GM21737 (cell line): ENCODE measurements at regions not wholly inside any gene's neighbourhood (a gene's known extent, or its start where the extent isn't known, plus 50 kb on each side); places are given as distances from the start of the nearest gene placed in this dataset.
"Not testable (repeated sequence)": the region's sequence is repeated elsewhere in the genome, so short reads cannot be mapped to it uniquely, and the experiment has no call there.

Experiments
- ATAC-seq: cut with Tn5 transposase; IDR thresholded peaks from one replicate; pipeline ENCODE4 v1.9.1; 2021; ENCODE audit warnings: mild to moderate bottlenecking, moderate library complexity; ENCODE audit not compliant: unreplicated experiment

DNA sequence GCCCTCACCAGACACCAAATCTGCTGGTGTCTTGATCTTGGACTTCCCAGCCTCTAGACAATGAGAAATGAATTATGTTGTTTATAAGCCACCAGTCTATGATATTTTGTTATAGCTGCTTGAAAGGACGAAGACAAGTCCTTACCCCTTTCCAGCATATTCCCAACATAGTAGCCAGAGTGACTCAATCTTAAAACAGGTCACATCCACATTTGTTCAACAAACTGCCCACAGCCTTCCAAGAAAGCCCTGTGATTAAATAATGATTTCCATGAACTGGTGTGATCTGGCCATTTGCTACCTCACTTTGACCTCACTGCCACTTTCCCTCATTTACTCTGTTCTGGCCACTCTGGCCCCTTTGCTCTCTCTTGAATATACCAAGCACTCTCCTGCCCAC is 193.7 kb upstream of the CFAP20DC start:
- ATAC-seq = no peak

DNA sequence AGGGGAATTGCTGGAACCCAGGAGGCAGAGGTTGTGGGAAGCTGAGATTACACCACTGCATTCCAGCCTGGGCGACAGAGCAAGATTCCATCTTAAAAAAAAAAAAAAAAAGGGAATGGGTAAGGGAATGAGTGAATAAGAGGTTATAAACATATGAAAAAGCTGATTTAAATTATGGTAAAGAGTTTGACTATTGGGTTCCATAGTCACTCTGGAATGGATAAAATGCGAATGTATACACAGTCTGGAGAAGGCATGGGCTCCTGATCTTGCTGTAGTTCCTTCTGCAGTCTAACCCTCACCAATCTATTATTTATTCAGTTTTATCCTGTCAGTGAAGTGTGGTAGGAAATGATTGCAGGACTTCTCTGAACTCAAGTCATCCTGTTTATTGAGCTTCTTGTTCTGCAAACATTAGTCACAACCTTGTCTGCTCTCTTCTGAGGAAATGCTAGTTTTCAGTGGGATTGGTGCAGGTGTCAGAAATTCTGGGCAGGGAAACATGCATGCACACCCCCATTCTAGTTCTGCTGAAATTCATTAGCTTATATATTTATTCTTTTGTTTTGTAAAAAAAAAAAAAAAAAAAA is 190.9 kb upstream of the CFAP20DC start:
- no peak for ATAC-seq

DNA sequence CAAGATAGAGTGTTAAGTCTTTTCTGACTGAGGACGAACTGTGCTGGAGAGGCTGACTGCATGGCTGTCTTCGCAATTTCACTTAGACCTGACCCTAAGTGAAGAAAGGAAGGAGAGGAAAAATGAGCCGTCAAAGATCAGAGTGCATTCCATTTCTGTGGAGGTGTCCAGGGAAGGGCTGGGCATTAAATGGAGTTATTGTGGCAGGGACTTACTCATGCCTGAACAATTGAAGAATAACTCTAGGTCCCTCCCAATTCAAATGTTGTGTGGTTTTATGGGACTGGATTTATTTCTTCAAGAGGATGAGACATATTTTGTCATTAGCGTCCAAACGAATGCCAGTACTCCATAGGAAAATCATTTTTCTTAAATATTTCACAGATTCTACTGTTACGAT is 187.3 kb upstream of the CFAP20DC start:
- ATAC-seq = no peak

DNA sequence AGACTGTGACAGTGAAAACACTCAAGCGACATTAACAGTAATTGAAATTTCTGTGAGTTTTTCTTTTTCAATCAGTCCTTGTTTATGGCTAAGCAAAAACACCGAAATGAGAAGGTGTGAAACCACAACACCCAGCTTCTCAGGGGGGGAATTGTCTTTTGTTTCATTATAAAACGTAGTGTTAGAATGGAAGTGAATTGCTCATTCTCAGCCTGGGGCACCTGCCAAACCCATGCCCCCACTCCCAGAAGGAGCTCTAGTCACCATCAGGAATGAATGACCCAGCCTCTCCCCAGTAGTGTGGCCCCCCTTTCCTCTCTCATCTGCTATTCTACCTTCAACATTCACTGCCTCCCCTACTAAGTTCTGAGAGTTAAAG is 185.8 kb upstream of the CFAP20DC start:
- ATAC-seq = peak; percentile 55

DNA sequence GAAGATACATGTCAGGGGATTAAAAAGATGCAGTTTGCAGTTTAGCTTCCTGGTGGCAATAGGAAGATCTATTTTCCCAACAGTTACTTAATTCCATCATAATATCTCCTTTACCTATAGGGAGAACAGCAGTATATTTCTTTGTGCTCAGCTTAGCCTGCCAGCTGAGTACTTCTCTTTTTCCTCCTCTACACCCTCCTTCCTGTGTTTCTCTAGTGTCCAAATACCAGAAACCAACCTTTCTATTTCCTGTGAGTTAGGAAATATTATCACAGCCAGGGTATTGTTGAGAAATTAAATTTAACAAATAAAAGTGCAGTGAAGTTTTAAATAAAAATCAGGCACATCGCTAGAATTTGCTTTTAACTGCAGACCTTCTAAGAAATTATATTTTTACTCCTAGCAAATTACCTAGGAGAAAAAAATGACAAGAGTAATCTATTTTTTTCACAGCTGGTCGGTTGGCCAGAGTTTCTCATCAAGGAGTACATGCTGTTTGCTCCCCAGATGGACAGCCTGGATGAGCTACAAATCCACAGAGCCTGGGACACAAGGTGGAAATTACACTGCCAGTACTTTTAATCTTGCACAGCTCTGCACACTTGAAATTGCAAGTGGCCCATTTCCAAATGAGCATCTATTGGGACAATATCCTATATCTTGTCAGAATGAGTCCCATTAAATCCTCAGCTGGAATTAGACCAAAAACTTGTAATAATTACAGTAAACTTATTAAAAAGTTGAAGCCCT is 185.2 kb upstream of the CFAP20DC start:
- no peak for ATAC-seq

- not testable (repeated sequence) for ATAC-seq
Measured at GRCh38 chr3:59230379-59230778, 180.6 kb upstream of the CFAP20DC start.

- no peak for ATAC-seq
Measured at GRCh38 chr3:59213860-59214259, 164.0 kb upstream of the CFAP20DC start.

DNA sequence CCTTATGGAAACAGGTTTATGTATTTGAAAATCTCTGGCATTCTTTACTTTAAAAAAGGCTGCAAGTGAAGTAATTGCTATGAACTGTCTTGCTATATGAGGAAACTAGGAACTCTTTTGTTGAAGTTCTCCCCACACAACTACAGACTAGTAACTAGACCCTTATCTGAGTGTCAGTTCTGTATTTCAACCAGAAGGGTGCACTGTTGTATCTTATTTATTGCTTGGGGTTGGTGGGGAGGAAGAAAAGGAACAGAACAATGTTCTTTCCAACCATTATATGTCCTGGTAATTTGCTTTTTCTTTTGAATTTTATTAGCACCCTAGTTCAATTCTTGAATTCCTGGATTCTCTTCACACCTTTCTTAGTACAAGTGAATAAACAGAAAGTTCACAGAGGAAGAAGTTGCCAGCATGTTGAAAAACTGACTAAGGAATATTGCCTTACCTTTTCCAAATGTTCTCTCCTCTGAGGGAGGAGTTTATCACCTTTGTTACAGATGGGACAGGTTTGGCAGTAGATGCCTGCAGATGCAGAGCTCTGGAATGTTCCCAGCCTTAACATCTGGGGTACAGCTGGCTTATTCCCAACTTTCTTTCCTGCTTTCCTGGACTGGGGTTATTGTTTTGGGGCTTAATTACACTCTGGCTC is 162.4 kb upstream of the CFAP20DC start:
- no peak for ATAC-seq

DNA sequence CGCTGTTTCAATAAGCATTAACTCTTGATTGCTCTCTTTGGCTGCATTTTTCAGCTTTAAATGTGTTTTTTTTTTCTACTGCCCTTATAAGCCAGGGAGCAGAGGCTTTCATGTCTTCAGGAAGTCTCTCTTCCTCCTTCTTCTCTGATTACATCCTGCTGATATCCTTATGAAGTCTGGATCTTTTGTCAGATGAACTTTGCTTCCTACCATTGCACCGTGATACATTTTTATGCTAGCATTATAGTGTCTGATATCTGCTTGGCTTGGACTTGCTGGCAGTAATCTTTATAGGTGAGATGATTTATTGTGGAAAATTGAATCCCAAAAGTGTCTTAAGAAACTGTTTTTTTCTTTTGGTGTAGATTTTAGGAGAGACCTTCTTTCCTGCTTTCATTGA is 160.4 kb upstream of the CFAP20DC start:
- ATAC-seq = no peak

DNA sequence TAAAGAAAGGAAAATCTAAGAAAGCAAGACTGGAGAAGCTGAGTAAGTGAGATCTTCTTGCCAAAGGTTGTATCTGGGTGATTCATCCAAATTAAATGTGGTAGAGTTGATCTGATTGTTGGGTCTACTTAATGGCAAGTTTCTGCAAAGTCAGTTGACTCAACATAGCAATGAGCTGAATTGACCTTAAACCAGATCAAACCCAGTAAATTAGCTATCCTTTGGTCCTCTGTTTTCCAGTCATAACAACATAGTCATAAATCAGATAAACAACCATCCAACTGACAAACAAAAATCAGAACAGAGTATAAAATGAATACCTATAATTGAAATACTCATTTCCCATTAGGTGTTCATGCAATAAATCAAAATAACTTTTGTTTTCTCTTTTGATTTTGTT is 142.6 kb upstream of the CFAP20DC start:
- no peak for ATAC-seq

DNA sequence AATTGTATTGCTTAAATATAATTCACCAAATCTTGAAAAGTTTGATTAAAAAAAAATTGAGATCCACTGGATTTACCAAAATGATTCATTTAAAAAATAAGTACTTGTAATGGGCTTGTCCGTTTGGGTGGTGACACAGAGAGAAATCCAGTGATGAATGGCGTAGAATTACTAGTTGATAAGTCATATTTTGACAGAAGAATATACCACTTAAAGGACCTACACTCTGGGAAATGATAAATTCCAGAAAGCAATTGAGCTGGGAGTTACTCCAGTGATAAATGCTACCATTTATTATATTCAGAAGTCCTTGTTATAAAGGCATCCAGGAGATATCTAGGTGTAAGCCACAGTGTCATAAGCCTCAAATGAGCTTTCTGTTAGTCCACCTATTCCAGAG is 141.8 kb upstream of the CFAP20DC start:
- ATAC-seq = no peak

DNA sequence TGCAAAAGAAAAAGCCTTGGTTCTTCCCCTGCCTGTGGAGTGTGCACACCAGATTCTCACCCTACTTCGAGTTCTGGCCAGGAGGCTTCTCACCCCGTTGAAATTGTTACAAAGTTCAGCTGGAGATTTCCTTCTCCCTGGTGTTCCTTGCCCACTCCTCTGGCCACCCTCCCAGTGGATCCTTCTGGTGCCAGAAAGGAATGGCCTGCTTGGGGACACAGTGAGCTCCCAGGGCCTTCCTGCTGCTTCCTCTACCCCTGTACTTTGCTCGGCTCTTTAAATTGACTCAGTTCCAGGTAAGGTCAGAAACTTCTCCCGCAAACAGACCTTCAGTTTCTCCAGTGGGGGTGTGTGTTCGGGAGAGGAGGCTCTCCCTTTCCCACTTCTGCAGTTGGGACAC is 140.1 kb upstream of the CFAP20DC start:
- ATAC-seq = no peak

DNA sequence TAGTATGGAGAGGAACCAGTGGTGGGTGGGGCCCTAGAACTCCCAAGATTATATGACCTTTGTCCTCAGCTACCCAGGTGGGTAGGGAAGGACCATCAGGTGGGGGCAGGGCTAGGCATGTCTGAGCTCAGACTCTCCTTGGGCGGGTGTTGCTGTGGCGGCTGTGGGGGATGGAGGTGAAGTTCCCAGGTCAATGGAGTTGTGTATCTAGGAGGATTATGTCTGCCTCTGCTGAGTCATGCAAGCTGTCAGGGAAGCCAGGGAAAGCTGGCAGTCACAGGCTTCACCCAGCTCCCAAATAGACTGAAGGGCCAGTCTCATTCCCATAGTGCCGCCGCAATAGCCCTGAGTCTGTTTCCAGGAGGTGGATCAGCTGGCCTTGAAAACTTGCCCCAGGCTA is 139.7 kb upstream of the CFAP20DC start:
- no peak for ATAC-seq

DNA sequence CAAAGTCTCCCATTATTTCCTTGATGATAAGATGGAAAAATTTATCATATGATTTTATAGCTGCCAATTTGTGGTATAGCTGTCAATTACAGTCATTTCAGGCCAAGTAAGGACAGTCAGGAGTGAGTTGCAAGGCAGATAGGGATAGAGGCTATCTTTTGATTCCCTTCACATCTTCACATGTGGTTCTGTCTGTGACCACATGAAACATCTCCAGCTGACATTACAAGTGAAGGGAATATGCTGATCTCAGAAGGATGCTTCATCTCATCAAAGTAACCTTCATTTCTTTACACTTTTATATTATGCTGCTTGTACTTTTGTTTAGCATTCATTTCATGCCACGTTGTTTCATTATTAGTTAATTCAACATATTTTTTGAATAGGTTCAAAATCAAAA is 136.9 kb upstream of the CFAP20DC start:
- ATAC-seq = no peak

- no peak for ATAC-seq
Measured at GRCh38 chr3:59185591-59186369, 136.0 kb upstream of the CFAP20DC start.

GRCh38 chr3:59180006-59180405 is 130.2 kb upstream of the CFAP20DC start:
- no peak for ATAC-seq

- ATAC-seq = no peak
Measured at GRCh38 chr3:59178698-59179097, 128.9 kb upstream of the CFAP20DC start.

GRCh38 chr3:59171491-59171890 is 121.7 kb upstream of the CFAP20DC start:
- no peak for ATAC-seq

DNA sequence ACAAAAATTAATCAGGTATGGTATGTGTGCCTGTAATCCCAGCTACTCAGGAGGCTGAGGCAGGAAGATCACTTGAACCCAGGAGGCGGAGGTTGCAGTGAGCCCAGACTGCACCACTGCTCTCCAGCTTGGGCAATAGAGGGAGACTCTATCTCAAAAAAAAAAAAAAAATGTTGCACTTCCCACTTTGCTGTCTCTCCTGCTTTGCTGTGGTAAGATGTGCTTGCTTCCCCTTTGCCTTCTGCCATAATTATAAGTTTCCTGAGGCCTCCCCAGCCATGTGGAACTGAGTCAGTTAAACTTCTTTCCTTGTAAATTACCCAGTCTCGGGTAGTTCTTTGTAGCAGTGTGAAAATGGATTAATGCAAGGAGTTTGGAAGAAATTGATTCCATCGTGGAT is 120.3 kb upstream of the CFAP20DC start:
- not testable (repeated sequence) for ATAC-seq

DNA sequence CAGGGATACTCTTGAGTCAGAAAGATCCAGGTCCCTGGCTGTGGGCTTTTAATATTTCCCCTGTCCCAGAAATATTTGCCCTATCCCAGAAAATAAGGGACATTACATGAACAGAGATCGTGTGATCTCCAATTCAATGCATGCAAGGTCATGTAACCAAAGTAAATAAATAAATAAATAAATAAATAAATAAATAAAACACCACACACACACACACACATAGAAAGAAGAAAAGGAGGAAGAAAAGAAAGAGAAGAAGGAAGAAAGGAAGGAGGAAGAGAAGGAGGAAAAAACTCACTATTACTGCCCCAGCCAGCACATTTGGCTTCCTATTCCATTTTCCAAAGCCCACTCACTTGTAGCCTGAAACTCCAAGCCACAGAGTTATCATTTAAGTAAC is 117.9 kb upstream of the CFAP20DC start:
- no peak for ATAC-seq

- no peak for ATAC-seq
Measured at GRCh38 chr3:59163953-59164352, 114.1 kb upstream of the CFAP20DC start.

- no peak for ATAC-seq
Measured at GRCh38 chr3:59161048-59161447, 111.2 kb upstream of the CFAP20DC start.
